Fibroblast of skin of abdomen (primary cell): ENCODE measurements at regions not wholly inside any gene's neighbourhood (a gene's known extent, or its start where the extent isn't known, plus 50 kb on each side); places are given as distances from the start of the nearest gene placed in this dataset.
"Not testable (repeated sequence)": the region's sequence is repeated elsewhere in the genome, so short reads cannot be mapped to it uniquely, and the experiment has no call there.

ENCODE experiments used
- DNase-seq: peaks from one replicate; pipeline ENCODE4 v3.0.0-alpha.2; 2013

- DNase-seq: peak; percentile 79
Observed at GRCh38 chr7:25069900-25070443, 55.1 kb downstream of the CYCS start.

DNA sequence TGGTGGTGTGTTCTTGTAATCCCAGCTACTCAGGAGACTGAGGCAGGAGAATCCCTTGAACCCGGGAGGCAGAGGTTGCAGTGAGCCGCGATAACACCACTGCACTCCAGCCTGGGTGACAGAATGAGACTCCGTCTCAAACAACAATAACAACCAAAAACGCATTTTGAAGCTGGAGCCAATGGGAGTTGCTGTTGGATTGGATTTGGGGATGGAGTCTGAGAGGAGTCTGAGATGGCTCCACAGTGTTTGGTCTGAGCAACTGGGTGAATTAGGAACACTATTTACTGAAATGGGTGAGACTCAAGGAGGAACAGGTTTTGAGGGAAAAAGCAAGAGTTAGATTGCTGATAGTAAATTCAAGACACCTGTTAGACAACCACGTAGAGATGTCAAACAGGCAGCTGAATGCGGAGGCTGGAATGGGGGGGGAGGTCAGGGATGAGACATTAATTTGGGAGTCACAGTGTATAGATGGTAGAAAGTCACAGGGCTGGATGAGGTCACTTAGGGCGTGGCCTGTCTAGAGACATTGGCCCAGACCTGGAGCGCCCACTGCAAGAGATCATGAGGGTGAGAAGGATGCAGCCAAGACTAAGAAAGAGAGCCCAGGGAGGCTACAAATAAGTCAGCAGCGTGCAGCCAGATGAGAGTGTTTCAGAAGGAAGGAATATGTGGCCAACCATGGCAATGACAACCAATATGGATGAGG lies 56.4 kb downstream of the CYCS start:
- DNase-seq: no peak

GRCh38 chr7:25067726-25068501 lies 57.1 kb downstream of the CYCS start:
- no peak for DNase-seq

GRCh38 chr7:25066253-25066652 lies 58.8 kb downstream of the CYCS start:
- no peak for DNase-seq

DNA sequence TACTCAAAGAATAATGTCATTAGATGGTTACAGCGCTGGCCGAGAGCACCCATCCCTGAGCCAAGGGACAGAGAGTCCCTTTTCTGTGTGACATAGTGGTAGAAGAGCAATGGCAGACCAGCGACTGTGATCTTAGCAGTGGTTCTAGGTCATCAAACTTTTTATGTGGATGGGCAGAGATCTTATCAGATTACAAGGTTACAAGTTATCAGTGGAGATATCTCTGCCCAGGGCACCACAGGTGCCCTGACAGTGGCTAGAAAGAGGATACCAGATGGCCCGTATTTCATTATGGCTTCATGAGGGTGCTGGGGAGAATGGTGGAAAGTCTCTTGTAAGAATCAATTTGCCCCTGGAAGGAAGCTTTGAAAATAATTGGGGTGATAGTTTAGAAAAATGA lies 62.7 kb downstream of the CYCS start:
- no peak for DNase-seq

DNA sequence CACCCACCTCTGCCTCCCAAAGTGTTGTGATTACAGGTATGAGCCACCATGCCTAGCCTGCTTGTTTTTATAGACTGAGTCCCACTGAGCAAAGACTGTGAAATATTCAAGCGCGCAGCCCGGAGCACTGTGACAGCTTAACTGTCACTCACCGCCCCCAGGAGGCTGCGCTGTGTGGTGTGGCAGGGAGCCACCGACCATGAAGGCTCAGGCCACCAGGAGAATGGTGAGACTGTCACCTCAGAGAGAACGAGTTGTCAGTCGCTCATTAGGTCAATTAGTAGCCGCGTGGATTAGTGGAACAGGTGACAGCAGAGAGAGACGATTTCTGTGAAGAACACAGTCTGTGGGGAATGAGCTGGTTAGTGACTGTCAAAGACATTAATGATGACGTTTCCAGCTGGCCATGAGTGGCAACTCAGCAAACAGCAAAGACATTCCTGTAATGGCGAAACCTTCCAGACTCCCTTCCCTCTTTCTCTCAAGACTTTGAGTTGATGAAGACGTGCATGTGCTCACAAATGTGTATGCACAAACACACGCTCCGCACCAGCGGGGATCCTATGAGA lies 64.5 kb downstream of the CYCS start:
- DNase-seq: no peak

DNA sequence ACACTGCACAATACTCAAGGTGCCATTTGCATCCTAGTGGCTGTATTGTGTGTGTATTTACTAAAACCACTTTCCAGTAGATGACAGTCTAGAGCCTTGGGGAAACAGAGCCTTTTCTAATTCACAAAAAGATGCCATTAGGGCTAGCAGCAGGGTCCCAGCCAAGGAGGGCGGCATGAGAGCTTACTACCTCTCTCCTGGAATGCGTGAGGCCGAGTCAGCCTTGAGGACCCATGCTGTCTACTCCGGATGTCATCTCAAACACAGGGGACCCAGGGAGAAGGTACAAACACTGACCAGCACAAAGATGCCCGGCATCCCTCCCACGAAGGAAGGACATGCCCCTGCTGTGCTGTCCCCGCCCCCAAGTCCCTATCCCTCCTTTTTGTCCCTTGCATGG lies 65.5 kb downstream of the CYCS start:
- no peak for DNase-seq

DNA sequence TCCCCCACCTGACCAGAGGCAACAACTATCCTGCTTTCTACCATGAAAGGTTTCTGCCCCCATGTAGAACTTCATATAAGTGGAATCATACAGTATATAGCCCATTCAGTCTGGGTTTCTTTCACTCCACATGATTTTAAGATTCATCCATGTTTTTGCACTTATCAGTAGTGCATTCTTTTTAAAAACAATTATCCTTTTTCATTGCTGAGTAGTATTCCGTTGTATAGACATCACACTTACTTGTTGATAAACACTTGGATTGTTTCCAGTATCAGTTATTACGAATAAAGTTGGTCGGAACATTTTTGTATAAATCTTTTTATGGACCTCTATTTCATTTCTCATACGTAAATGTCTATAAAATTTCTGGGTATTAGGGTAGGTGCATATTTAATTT lies 68.7 kb downstream of the CYCS start:
- no peak for DNase-seq

DNA sequence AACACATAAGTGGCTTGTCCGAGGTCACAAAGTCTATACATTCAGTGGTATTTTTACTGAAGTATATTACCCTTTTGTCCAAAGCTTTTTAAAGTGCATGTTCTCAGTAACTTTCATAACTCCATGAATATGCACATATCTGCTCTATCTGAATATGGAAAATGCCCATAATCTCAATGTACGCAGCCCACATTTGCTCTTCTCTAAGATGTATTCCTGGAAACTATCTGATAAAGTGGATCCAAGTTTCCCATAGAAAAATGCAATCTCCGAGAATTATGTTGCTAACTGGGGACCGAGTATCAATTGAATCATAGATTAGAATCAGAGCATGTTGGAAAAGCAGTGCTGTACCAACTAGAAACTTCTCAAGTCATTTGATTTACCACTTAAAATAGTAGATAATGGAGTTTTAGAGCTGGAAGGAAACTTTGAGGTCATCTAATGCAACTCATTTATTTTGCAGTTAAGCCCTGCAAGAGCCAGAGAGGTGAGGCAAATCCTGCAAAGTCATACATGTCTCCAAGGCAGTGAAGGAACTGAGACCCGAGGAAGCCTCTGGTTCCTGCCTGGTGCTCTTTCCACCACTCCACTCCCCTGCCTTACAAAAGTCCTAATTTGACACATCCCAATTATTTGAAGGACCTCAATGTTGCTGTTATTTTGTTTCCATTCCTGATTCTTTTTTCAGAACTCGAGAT lies 69.4 kb downstream of the CYCS start:
- DNase-seq: no peak

DNA sequence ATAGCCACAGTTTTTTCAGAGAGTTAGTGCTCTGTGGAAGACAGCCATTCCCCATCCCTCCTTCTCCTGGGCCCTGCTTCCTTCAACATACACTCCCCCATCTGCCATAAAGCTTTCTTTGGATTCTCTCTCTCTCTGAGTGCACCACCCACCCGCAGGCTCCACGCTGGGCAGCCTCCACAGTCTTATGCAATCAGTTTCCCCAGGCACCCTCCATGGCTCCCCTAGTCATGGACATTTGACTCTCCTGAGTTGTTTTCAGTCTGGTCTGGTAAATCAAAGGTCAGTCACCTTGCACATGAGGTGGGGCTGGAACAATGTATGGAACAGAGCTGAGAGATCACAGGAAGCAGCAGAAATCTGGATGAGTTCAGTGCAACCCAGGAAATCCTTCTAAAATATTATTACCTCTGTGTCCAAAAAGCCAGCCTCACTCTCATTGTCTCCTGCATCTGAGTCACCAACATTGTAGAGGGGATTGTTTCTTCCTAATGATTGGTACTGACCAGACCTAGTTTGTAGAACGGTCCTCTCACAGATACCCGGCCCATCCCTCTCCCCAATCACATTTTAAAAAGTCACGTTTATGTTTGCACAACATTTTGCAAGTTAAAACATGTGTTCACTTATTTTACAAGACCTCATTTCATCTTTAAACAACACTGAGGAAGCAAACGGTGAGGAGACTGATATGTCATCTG lies 70.1 kb downstream of the CYCS start:
- no peak for DNase-seq

- no peak for DNase-seq
Observed at GRCh38 chr7:25050223-25050622, 70.2 kb upstream of the OSBPL3 start.

- no peak for DNase-seq
Observed at GRCh38 chr7:25048444-25048834, 68.5 kb upstream of the OSBPL3 start.

GRCh38 chr7:25047571-25048443 lies 67.8 kb upstream of the OSBPL3 start:
- not testable (repeated sequence) for DNase-seq

DNA sequence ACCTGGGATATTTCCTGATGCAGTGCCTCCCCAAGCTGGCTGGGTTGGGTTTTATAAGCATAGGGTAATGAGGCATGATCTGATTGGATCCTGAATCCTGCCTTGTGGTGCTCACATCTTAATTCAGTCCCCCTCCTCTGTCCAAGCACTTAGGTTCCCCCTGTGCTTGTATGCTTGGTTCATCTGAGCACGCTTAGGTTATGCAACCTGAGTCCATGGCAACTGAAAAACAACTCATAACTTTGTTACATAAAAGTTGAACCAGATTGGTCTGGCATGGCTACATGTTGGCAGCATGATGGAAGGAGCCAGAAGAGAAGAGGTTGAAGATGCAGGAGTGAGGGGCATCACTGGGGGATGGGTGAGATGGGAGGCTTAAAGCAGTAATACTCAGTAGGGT lies 57.3 kb upstream of the OSBPL3 start:
- no peak for DNase-seq

- DNase-seq: no peak
Observed at GRCh38 chr7:25035274-25035673, 55.3 kb upstream of the OSBPL3 start.

DNA sequence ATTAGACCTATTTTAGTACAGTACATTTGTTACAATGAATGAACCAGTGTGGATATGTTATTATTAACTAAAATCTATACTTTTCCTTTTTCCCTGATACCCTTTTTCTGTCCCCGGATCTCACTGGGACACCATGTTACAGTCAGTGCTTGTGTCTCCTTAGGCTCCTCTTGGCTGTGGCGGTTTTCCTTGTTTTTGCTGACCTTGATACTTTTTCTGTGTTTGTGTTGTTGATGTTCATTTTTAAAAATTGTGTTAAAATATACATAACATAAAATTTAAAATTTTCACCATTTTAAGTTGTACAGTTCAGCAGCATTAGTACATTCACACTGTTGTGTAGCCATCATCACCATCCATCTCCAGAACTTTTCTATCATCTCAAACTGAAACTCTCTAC lies 54.2 kb upstream of the OSBPL3 start:
- no peak for DNase-seq

GRCh38 chr7:25032774-25033743 lies 53.1 kb upstream of the OSBPL3 start:
- peak; percentile 23 for DNase-seq

DNA sequence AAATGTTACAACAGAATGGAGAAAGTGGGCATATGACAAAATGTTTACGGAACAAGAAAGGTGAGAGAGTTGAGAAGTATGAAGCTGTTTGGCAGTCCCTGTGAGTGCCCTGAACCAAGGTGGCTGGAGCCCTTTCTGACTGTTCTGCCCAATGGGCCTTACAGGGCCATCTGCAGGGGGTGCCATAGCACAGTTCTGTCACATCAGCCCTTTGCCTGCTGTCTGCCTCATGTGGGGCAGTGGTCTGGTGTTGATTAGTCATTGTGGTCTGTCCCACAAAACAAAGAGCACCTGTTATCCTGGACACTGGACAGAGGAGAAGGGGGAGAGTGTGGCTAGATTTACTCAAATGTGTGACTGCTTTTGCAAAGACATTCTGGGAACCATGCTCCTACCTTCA lies 51.5 kb upstream of the OSBPL3 start:
- DNase-seq: no peak

DNA sequence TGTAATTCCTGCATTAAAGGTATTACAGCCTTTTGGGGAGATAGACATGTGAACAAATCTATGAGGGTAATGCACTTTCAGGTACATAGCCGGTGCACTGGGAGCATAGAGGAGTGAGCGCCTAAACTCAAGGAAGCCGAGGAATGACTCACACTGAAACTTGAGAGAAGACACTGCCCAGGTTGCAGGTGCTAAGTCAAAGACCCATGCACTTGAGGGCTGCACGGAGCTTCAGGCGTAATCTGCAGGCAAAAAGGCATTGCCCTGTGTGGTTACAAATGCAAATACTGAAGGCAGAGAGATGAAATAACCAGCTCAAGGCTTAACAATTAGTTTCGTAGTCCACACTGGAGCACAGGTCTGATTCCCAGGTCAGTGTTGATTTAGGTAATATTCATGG lies 51.0 kb upstream of the OSBPL3 start:
- DNase-seq: no peak
